Astrocyte (in vitro differentiated cells and primary cell): ENCODE measurements at regions not wholly inside any gene's neighbourhood (a gene's known extent, or its start where the extent isn't known, plus 50 kb on each side); places are given as distances from the start of the nearest gene placed in this dataset.
A peak's percentile ranks its signal among the peaks of the same experiment; 100 is the strongest.

Experiments
- DNase-seq: peaks from one replicate; pipeline ENCODE4 v3.0.0-alpha.2; 2010; ENCODE audit warnings: low read depth
- FAIRE-seq: peaks from 2 replicates; lab custom pipeline; 2011; peaks lifted over from hg19 to GRCh38; lab: Jason Lieb, UNC
- H2AFZ ChIP-seq: 2 replicates; pipeline ENCODE4 v1.6.0; 2012; ENCODE audit warnings: low read depth, low read length, inconsistent platforms
- H3K27ac ChIP-seq: 2 replicates; pipeline ENCODE4 v1.5.1; 2011; ENCODE audit warnings: low read depth, low read length, inconsistent platforms
- H3K27me3 ChIP-seq: 2 replicates; pipeline ENCODE4 v1.6.0; 2011; ENCODE audit warnings: low read length, inconsistent platforms; ENCODE audit not compliant: insufficient read depth
- H3K36me3 ChIP-seq: 2 replicates; pipeline ENCODE4 v1.5.1; 2011; ENCODE audit warnings: low read length, inconsistent platforms; ENCODE audit not compliant: insufficient read depth
- H3K4me1 ChIP-seq: 2 replicates; pipeline ENCODE4 v1.5.1; 2011; ENCODE audit warnings: low read length, inconsistent platforms; ENCODE audit not compliant: insufficient read depth
- H3K4me2 ChIP-seq: 2 replicates; pipeline ENCODE4 v1.6.0; 2012; ENCODE audit warnings: low read length, inconsistent platforms
- H3K4me3 ChIP-seq: 2 replicates; pipeline ENCODE4 v1.5.1; 2011; ENCODE audit warnings: low read depth, mild to moderate bottlenecking, low read length, inconsistent platforms; ENCODE audit not compliant: insufficient read depth
- H3K79me2 ChIP-seq: 2 replicates; pipeline ENCODE4 v1.6.0; 2012; ENCODE audit warnings: mild to moderate bottlenecking, low read length, inconsistent platforms; ENCODE audit not compliant: insufficient read depth
- H3K9ac ChIP-seq: 2 replicates; pipeline ENCODE4 v1.6.0; 2012; ENCODE audit warnings: mild to moderate bottlenecking, low read length, inconsistent platforms
- H3K9me3 ChIP-seq: 2 replicates; pipeline ENCODE4 v1.5.1; 2012; ENCODE audit warnings: low read depth, mild to moderate bottlenecking, low read length, inconsistent platforms; ENCODE audit not compliant: insufficient read depth
- H4K20me1 ChIP-seq: 2 replicates; pipeline ENCODE4 v1.6.0; 2012; ENCODE audit warnings: low read length, inconsistent platforms; ENCODE audit not compliant: insufficient read depth
- H3K27ac Mint-ChIP-seq: one replicate; pipeline ENCODE4 v1.8.0; 2021; ENCODE audit warnings: mild to moderate bottlenecking, mixed read lengths; ENCODE audit not compliant: unreplicated experiment
- H3K27me3 Mint-ChIP-seq: one replicate; pipeline ENCODE4 v1.8.0; 2021; ENCODE audit warnings: low read depth, mixed read lengths; ENCODE audit not compliant: unreplicated experiment
- H3K36me3 Mint-ChIP-seq: one replicate; pipeline ENCODE4 v1.8.0; 2021; ENCODE audit warnings: low read depth, mixed read lengths; ENCODE audit not compliant: unreplicated experiment
- H3K4me1 Mint-ChIP-seq: one replicate; pipeline ENCODE4 v1.8.0; 2021; ENCODE audit warnings: low read depth, mixed read lengths; ENCODE audit not compliant: unreplicated experiment
- H3K4me3 Mint-ChIP-seq: one replicate; pipeline ENCODE4 v1.8.0; 2021; ENCODE audit warnings: mild to moderate bottlenecking, moderate library complexity, mixed read lengths; ENCODE audit not compliant: unreplicated experiment
- H3K9me3 Mint-ChIP-seq: one replicate; pipeline ENCODE4 v1.8.0; 2021; ENCODE audit warnings: mild to moderate bottlenecking, mixed read lengths; ENCODE audit not compliant: unreplicated experiment
- CTCF ChIP-seq: IDR thresholded peaks from 2 replicates; pipeline ENCODE4 v1.5.1; 2011; ENCODE audit warnings: low read depth, mild to moderate bottlenecking, inconsistent platforms, low read length, moderate library complexity; ENCODE audit not compliant: insufficient read depth
- EZH2 ChIP-seq: IDR thresholded peaks from 2 replicates; pipeline ENCODE4 v1.6.1; 2012; ENCODE audit warnings: mild to moderate bottlenecking, low read length, inconsistent platforms; ENCODE audit not compliant: insufficient read depth

GRCh38 chr7:131231381-131232220 lies 96.1 kb upstream of the MKLN1 start:
- Histone ChIP-seq H4K20me1 (no peaks in the 10 kb centered on the region), H3K4me2 (peak overlapping the region; percentile 27), H2AFZ (no peak overlapping the region), H3K4me1 (peaks cover 22% of the 10 kb centered on the region), H3K79me2 (no peaks in the 10 kb centered on the region), H3K4me3 (no peak overlapping the region), H3K36me3 (no peaks in the 10 kb centered on the region), H3K27ac (no peak overlapping the region), H3K9me3 (no peaks in the 10 kb centered on the region), H3K9ac (no peak overlapping the region), H3K27me3 (no peaks in the 10 kb centered on the region)
- Mint-ChIP-seq H3K4me3 (no peak overlapping the region), H3K4me1 (peaks cover 32% of the 10 kb centered on the region), H3K9me3 (no peaks in the 10 kb centered on the region), H3K27me3 (no peaks in the 10 kb centered on the region), H3K27ac (peak overlapping the region; percentile 97), H3K36me3 (peaks cover 2% of the 10 kb centered on the region)
- DNase-seq (peak; percentile 18), FAIRE-seq (no peak)
- TF ChIP-seq EZH2 = no peak
- no peak for TF ChIP-seq CTCF

GRCh38 chr7:131232768-131233167 lies 94.9 kb upstream of the MKLN1 start:
- H3K4me2 ChIP-seq = no peak overlapping the region
- no peaks in the 10 kb centered on the region for H4K20me1 ChIP-seq
- Mint-ChIP-seq H3K4me1 (peaks cover 29% of the 10 kb centered on the region), H3K36me3 (peaks cover under 1% of the 10 kb centered on the region), H3K4me3 (no peak overlapping the region), H3K27ac (peak overlapping the region; percentile 50), H3K27me3 (no peaks in the 10 kb centered on the region), H3K9me3 (no peaks in the 10 kb centered on the region)
- no peaks in the 10 kb centered on the region for H3K36me3 ChIP-seq
- no peak overlapping the region for H3K27ac ChIP-seq
- no peak overlapping the region for H3K9ac ChIP-seq
- FAIRE-seq (no peak), DNase-seq (no peak)
- no peak for TF ChIP-seq EZH2
- TF ChIP-seq CTCF = no peak
- no peaks in the 10 kb centered on the region for H3K27me3 ChIP-seq
- no peaks in the 10 kb centered on the region for H3K79me2 ChIP-seq
- no peak overlapping the region for H2AFZ ChIP-seq
- no peak overlapping the region for H3K4me3 ChIP-seq
- H3K4me1 ChIP-seq = peaks cover 22% of the 10 kb centered on the region
- H3K9me3 ChIP-seq = no peaks in the 10 kb centered on the region

- H3K4me1 Mint-ChIP-seq = peaks cover 31% of the 10 kb centered on the region
- Histone ChIP-seq H3K4me2 (no peak overlapping the region), H3K9me3 (no peaks in the 10 kb centered on the region), H4K20me1 (no peaks in the 10 kb centered on the region), H3K27me3 (no peaks in the 10 kb centered on the region), H3K9ac (no peak overlapping the region), H3K4me1 (peaks cover 25% of the 10 kb centered on the region), H3K36me3 (no peaks in the 10 kb centered on the region), H3K79me2 (no peaks in the 10 kb centered on the region), H3K4me3 (no peak overlapping the region), H2AFZ (no peak overlapping the region), H3K27ac (no peak overlapping the region)
- no peaks in the 10 kb centered on the region for H3K27me3 Mint-ChIP-seq
- H3K4me3 Mint-ChIP-seq = no peak overlapping the region
- TF ChIP-seq CTCF (no peak), EZH2 (no peak)
- H3K36me3 Mint-ChIP-seq = no peaks in the 10 kb centered on the region
- FAIRE-seq = no peak
- DNase-seq = no peak
- no peak overlapping the region for H3K27ac Mint-ChIP-seq
- no peaks in the 10 kb centered on the region for H3K9me3 Mint-ChIP-seq
These were observed 94.5 kb upstream of the MKLN1 start for GRCh38 chr7:131233193-131233592.
